ENCODE measurements at regions not wholly inside any gene's neighbourhood (a gene's known extent, or its start where the extent isn't known, plus 50 kb on each side); places are given as distances from the start of the nearest gene placed in this dataset.

- Histone ChIP-seq H4K20me1 (replicated peaks in 1 of 2; ENCODE audit: control insufficient read depth in 1 of 2, insufficient read depth in 2 of 2, low read length in 2 of 2) (no peaks in the 10 kb centered on the region), H3K56ac (replicated peaks; ENCODE audit: insufficient read length, low read depth, low read length) (no peak overlapping the region), H2BK20ac (ENCODE audit: low read length) (no peak overlapping the region), H2BK120ac (replicated peaks; ENCODE audit: low read depth, low read length) (no peak overlapping the region), H2BK5ac (ENCODE audit: low read depth, low read length) (no peak overlapping the region), H3K18ac (ENCODE audit: extremely low read depth, low read length) (no peak overlapping the region), H2AK5ac (ENCODE audit: low read depth, low read length) (no peak overlapping the region), H3K23ac (ENCODE audit: insufficient read length) (no peak overlapping the region), H4K91ac (replicated peaks; ENCODE audit: insufficient read length, low read length) (no peak overlapping the region), H3K27ac (ENCODE audit: low read depth, low read length) (no peak overlapping the region), H2AFZ (ENCODE audit: low read length) (no peak overlapping the region), H3K27me3 (replicated peaks in 1 of 4; ENCODE audit: control insufficient read depth in 3 of 4, extremely low read depth in 1 of 4, insufficient read depth in 3 of 4, low read length in 3 of 4) (no peaks in the 10 kb centered on the region; a peak in 2 of 7 replicates), H3K79me1 (ENCODE audit: low read depth, low read length) (no peaks in the 10 kb centered on the region), H2BK12ac (ENCODE audit: low read depth, low read length) (no peak overlapping the region), H3K4me2 (ENCODE audit: insufficient read depth in 1 of 2, low read depth in 2 of 2, low read length in 2 of 2) (no peak overlapping the region), H3K79me2 (ENCODE audit: control insufficient read depth in 1 of 2, insufficient read depth in 2 of 2, low read length in 2 of 2) (no peaks in the 10 kb centered on the region), H2BK15ac (ENCODE audit: low read length) (no peak overlapping the region), H3K4ac (replicated peaks; ENCODE audit: insufficient read length, low read depth, low read length) (no peak overlapping the region), H3K14ac (ENCODE audit: insufficient read length) (no peak overlapping the region), H4K8ac (ENCODE audit: extremely low read depth, insufficient read depth, low read length) (no peak overlapping the region), H3K36me3 (ENCODE audit: control insufficient read depth in 2 of 4, insufficient read depth in 4 of 4, low read length in 3 of 4) (no peaks in the 10 kb centered on the region; a peak in 1 of 8 replicates), H3K23me2 (ENCODE audit: low read depth, low read length) (no peaks in the 10 kb centered on the region; the same call in 1 of the 2 replicates), H3K9ac (replicated peaks in 1 of 4; ENCODE audit: extremely low read depth in 1 of 4, low read depth in 3 of 4, low read length in 3 of 4) (no peak overlapping the region), H3K9me3 (ENCODE audit: insufficient read depth in 2 of 2, low read depth in 1 of 2, low read length in 1 of 2) (no peaks in the 10 kb centered on the region), H4K5ac (ENCODE audit: insufficient read length, low read depth, low read length) (no peak overlapping the region), H3K4me1 (replicated peaks in 1 of 4; ENCODE audit: control insufficient read depth in 3 of 4, insufficient read depth in 4 of 4, low read length in 3 of 4) (no peaks in the 10 kb centered on the region; a peak in 1 of 7 replicates), H3K4me3 (ENCODE audit: extremely low read depth in 1 of 4, insufficient read depth in 2 of 4, low read depth in 3 of 4, low read length in 4 of 4) (no peak overlapping the region)
- 89% methylated on average over 7 of the region's 7 CpGs; no CpG with 5 or more reads in 1 of the 2 experiments for WGBS, 2 experiments (ENCODE audit: extremely low coverage in 1 of 2, insufficient coverage in 1 of 2, insufficient read length in 1 of 2, insufficient replicate concordance in 2 of 2, low coverage in 1 of 2, low lambda C conversion rate in 2 of 2, missing lambda C conversion rate in 1 of 2)
- TF ChIP-seq KDM1A (IDR thresholded peaks at IDR 0.05; ENCODE audit: borderline replicate concordance, low read length) (no peak), ATF3 (IDR thresholded peaks at IDR 0.05; ENCODE audit: insufficient read depth, low read depth, low read length) (no peak), CBX8 (IDR thresholded peaks at IDR 0.05; ENCODE audit: borderline replicate concordance, low read depth, low read length) (no peak), SP4 (IDR thresholded peaks at IDR 0.05; ENCODE audit: low read length) (no peak), SIRT6 (IDR thresholded peaks at IDR 0.05; ENCODE audit: low read length) (no peak), BRCA1 (IDR thresholded peaks at IDR 0.05; ENCODE audit: low read depth, low read length) (no peak), RFX5 (IDR thresholded peaks at IDR 0.05; ENCODE audit: borderline replicate concordance, low read depth, low read length) (no peak), ATF2 (IDR thresholded peaks at IDR 0.05; ENCODE audit: low read length) (no peak), CBX5 (IDR thresholded peaks at IDR 0.05; ENCODE audit: low read depth, low read length) (no peak)
- FAIRE-seq (no peak), DNase-seq (ENCODE audit: low read depth in 1 of 2, low spot score in 2 of 2) (no peak)
- ChIA-PET POLR2A (ENCODE audit: partially characterized antibody) (no interaction called here), CTCF (ENCODE audit: partially characterized antibody) (interaction anchor here (1.0 to 1.3 kb wide), 2 partner anchors 10 to 55 kb away, joined by 3 read pairs; no protein-coding TSS in a partner anchor)
Measured at GRCh38 chr10:21134645-21135022, 237.5 kb upstream of the NEBL start.
